Mucosa of descending colon (tissue), 3 donors: ENCODE measurements at regions not wholly inside any gene's neighbourhood (a gene's known extent, or its start where the extent isn't known, plus 50 kb on each side); places are given as distances from the start of the nearest gene placed in this dataset.
"Not testable (repeated sequence)": the region's sequence is repeated elsewhere in the genome, so short reads cannot be mapped to it uniquely, and the experiment has no call there.

Source experiments
- ATAC-seq: fragments of 200-7000 bp; cut with Tn5 transposase; one replicate; pipeline ENCODE4 v1.9.1; 2020; ENCODE audit warnings: mild to moderate bottlenecking, moderate library complexity
- DNase-seq, 3 donors: peaks; one replicate each; pipeline ENCODE4 v3.0.0-alpha.2; 2020
- H3K36me3 ChIP-seq: fragments of 200-600 bp; one replicate; pipeline ENCODE4 v1.8.0; 2021; ENCODE audit warnings: low read depth, mild to moderate bottlenecking
- H3K4me1 ChIP-seq: fragments of 200-600 bp; one replicate; pipeline ENCODE4 v1.8.0; 2021; ENCODE audit warnings: low read depth, mild to moderate bottlenecking
- H3K4me3 ChIP-seq: fragments of 200-600 bp; one replicate; pipeline ENCODE4 v1.8.0; 2021; ENCODE audit warnings: mild to moderate bottlenecking
- H3K9me3 ChIP-seq: fragments of 200-600 bp; one replicate; pipeline ENCODE4 v1.8.0; 2021; ENCODE audit warnings: mild to moderate bottlenecking
- intact Hi-C, 2 donors: fragments of 100-400 bp; cut with DNase I in 1 of 2; cut with micrococcal nuclease in 1 of 2; formaldehyde crosslinking; loops; one replicate each; pipeline versions ENCODE4 v1.11.0 to v1.11.1; 2022; cut with DNase I, micrococcal nuclease
- TF ChIP-seq, protein P1 (sequence below): fragments of 200-600 bp; IDR thresholded peaks from one replicate; pipeline ENCODE4 v1.8.0; 2022; ENCODE audit warnings: antibody characterized with exemption, mild to moderate bottlenecking
- donor health status: DM: no; HTN: no; CAD: no; lungs with moderate emphysema.
- donor health status: DM: no; HTN: no; CAD: no.
- donor health status: DM: no; HTN: yes; CAD: no.

DNA sequence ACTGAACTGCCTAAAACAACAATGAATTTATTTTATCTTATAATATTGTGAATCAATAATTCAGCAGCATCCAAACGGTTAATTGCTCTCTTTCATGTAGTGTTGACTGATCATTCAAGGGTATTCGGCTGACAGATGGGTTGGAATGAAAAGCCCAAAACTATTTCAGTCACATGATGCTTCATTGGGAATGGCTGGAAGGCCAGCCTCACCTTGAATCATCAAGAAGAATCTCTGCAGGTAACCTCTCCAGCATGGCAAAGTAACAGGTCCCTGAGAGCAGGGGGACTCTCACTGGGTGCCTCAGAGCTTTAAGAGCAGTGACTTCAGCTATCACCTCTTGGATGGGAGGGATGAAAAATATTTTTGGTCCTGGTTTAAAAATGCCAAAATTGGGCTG is 1395.7 kb downstream of the OLFM4 start:
- ATAC-seq (no peak), DNase-seq (no peak)
- no peaks in the 10 kb centered on the region for H3K4me1 ChIP-seq
- peaks cover 5% of the 10 kb centered on the region for H3K9me3 ChIP-seq
- TF ChIP-seq, protein P1, sequence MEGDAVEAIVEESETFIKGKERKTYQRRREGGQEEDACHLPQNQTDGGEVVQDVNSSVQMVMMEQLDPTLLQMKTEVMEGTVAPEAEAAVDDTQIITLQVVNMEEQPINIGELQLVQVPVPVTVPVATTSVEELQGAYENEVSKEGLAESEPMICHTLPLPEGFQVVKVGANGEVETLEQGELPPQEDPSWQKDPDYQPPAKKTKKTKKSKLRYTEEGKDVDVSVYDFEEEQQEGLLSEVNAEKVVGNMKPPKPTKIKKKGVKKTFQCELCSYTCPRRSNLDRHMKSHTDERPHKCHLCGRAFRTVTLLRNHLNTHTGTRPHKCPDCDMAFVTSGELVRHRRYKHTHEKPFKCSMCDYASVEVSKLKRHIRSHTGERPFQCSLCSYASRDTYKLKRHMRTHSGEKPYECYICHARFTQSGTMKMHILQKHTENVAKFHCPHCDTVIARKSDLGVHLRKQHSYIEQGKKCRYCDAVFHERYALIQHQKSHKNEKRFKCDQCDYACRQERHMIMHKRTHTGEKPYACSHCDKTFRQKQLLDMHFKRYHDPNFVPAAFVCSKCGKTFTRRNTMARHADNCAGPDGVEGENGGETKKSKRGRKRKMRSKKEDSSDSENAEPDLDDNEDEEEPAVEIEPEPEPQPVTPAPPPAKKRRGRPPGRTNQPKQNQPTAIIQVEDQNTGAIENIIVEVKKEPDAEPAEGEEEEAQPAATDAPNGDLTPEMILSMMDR, result no peak
- intact Hi-C loops, result no loop called here
- H3K36me3 ChIP-seq, result no peaks in the 10 kb centered on the region
- H3K4me3 ChIP-seq, result no peak overlapping the region

DNA sequence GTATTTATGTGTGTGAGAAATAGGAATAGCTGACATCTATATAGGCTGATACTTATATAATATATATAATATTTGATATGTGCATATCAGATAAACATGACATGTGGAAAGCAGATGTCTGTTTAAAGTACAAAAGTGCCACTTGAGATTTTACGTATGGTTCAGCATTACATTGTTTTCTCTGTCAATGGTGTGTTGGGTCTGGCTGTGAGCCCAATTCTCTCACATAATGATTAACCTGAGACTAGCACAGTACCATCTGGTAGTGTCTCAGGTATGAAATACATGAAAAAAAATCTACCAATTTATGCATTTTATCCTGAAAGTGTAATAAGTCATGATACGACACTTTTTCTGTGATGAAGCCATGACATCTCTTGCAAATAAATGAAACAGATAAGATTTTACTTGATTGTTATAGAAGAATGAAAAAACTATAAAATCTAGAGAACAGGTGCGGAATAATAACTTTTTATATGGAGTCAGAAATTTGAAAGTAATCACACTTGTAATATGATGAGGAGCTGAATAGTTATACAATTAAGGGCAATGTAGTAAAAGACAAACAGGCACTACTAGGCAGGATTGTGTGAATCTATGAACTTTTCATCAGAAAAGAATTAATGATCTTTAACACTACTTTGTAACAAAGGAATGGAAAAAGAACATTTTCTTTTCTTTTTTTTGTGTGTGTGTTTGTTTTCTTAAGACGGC is 1405.0 kb downstream of the OLFM4 start:
- H3K9me3 ChIP-seq, result peaks cover 4% of the 10 kb centered on the region
- TF ChIP-seq, protein P1, result no peak
- ATAC-seq, result no peak

DNA sequence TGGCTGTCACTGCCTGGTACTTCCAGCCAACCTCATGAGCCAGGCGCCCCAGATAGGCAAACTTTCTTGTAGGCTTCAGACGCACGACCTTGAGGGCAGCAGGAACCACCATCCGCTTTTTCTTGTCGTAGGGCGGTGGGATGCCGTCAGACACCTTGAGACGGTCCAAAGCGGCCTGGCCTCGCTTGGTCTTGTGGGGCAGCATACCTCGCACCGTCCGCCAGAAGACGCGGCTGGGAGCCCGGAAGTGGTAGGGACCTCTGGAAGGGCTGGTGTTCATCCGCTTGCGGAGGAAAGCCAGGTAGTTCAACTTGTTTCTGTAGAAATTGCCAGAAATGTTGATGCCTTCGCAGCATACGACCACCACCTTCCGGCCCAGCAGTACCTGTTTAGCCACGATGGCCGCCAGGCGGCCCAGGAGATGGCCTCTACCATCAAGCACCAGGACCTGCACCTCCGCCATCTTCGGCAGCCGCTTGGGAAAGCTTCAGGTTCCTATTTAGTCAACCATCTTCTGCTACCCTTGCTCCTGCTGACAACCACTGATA is 1412.3 kb downstream of the OLFM4 start:
- ATAC-seq, H3K4me3 ChIP-seq, intact Hi-C loops, H3K4me1 ChIP-seq, DNase-seq, H3K36me3 ChIP-seq: not testable (repeated sequence)
- H3K9me3 ChIP-seq, result peaks cover 15% of the 10 kb centered on the region

More for the DNA sequence above, 1405.0 kb downstream of the OLFM4 start:
- DNase-seq, result peak in 1 of 3 donors; percentile 52
- no peaks in the 10 kb centered on the region for H3K4me1 ChIP-seq
- H3K4me3 ChIP-seq, result no peak overlapping the region
- intact Hi-C loops, result no loop called here
- H3K36me3 ChIP-seq, result no peaks in the 10 kb centered on the region

DNA sequence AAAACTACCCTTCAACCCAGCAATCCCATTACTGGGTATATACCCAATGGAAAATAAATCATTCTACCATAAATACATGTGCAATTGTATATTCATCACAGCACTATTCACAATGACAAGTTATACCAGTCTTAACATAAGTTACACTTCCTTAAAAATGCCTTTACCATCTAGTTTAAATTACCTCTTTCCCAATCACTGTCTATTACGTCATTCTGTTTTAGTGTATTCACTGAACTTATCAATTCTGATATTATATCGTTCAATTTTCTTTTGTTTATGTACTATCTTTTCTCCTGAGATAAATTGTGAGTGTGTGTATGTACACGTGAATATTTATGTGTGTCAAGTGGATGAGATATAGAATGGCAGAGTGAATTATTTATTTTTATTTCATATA is 1416.8 kb downstream of the OLFM4 start:
- no peak for ATAC-seq
- Histone ChIP-seq H3K9me3 (peaks cover 13% of the 10 kb centered on the region), H3K36me3 (no peaks in the 10 kb centered on the region), H3K4me1 (no peaks in the 10 kb centered on the region), H3K4me3 (no peak overlapping the region)
- no peak for DNase-seq
- intact Hi-C loops, result no loop called here
- TF ChIP-seq, protein P1, result no peak

DNA sequence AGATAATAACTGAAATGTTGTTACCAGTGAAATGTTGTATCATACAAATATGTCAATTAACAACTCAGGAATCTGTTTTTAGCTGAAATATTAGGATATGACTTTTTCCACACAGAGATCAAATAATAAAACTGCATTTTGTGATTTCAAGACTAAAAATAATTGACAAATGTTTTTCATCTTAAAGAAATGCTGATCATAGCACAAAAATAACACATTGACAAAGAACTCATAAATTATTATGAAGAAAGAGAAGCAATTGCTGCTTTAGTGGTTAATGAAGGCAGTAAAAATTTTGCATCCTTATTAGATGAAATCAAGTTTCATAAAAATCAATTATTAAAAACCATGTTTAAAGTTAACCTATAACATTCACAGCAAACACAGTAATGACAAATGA is 1417.3 kb downstream of the OLFM4 start:
- Histone ChIP-seq H3K9me3 (peaks cover 12% of the 10 kb centered on the region), H3K4me3 (no peak overlapping the region), H3K4me1 (no peaks in the 10 kb centered on the region), H3K36me3 (no peaks in the 10 kb centered on the region)
- DNase-seq (no peak), ATAC-seq (no peak)
- intact Hi-C loops, result no loop called here
- TF ChIP-seq, protein P1, result no peak

DNA sequence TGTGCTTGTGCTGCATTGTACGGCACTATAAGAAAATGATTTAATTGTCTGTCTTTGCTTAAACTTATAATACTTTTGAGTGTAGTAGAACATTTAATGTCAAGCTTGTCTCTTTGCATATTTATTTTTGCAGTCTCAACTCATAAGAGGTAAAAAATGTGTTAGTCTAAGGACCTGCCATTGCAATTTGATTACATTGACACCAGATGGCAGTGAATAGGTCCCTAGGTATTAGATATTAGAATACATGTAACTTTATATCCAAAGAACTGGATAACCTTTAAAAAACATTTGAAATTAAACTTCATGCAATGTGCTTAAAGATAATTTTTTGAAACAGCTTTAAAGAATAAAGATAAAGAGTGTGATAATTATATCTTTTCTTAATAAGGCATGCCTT is 1421.3 kb downstream of the OLFM4 start:
- Histone ChIP-seq H3K9me3 (peaks cover 18% of the 10 kb centered on the region), H3K36me3 (no peaks in the 10 kb centered on the region), H3K4me3 (no peak overlapping the region), H3K4me1 (no peaks in the 10 kb centered on the region)
- no peak for DNase-seq
- no peak for ATAC-seq
- TF ChIP-seq, protein P1, result no peak
- intact Hi-C loops, result no loop called here
